ENCODE measurements at regions not wholly inside any gene's neighbourhood (a gene's known extent, or its start where the extent isn't known, plus 50 kb on each side); places are given as distances from the start of the nearest gene placed in this dataset.

- Histone ChIP-seq H3K9me3 (no peaks in the 10 kb centered on the region), H3K4me1 (no peaks in the 10 kb centered on the region), H3K36me3 (ENCODE audit: insufficient read depth in 1 of 2, low read depth in 1 of 2) (no peaks in the 10 kb centered on the region), H3K4me3 (no peak overlapping the region), H3K27me3 (ENCODE audit: insufficient read depth in 3 of 3, low read length in 2 of 3) (no peaks in the 10 kb centered on the region), H3K27ac (no peak overlapping the region)
- WGBS, 3 donors = 75 to 90% (median 84%) methylated on average over 1 of the region's 1 CpG
- intact Hi-C loops (cut with DNase I) = no loop called here
- no peak for TF ChIP-seq CTCF (IDR thresholded peaks at IDR 0.05)
- no peak for ATAC-seq
- DNase-seq = no peak
Observed at GRCh38 chr4:11687727-11688126, 259.0 kb upstream of the HS3ST1 start.

GRCh38 chr4:11685481-11685880 is 256.8 kb upstream of the HS3ST1 start:
- no peak for ATAC-seq
- 25 to 40% (median 31%) methylated on average over 5 of the region's 5 CpGs for WGBS, 3 donors

GRCh38 chr4:11675051-11675800 is 246.5 kb upstream of the HS3ST1 start:
- Histone ChIP-seq H3K27ac (no peak overlapping the region), H3K9me3 (no peaks in the 10 kb centered on the region), H3K36me3 (ENCODE audit: insufficient read depth in 1 of 2, low read depth in 1 of 2) (no peaks in the 10 kb centered on the region), H3K4me3 (no peak overlapping the region), H3K4me1 (no peaks in the 10 kb centered on the region), H3K27me3 (ENCODE audit: insufficient read depth in 3 of 3, low read length in 2 of 3) (no peaks in the 10 kb centered on the region)
- 48 to 67% (median 50%) methylated on average over 3 of the region's 3 CpGs for WGBS, 3 donors
- intact Hi-C loops (cut with DNase I) = no loop called here
- TF ChIP-seq CTCF (IDR thresholded peaks at IDR 0.05) = no peak
- no peak for DNase-seq
- ATAC-seq = no peak

More at GRCh38 chr4:11685481-11685880, 256.8 kb upstream of the HS3ST1 start:
- H3K36me3 ChIP-seq (ENCODE audit: insufficient read depth in 1 of 2, low read depth in 1 of 2) = no peaks in the 10 kb centered on the region
- no peak overlapping the region for H3K27ac ChIP-seq
- no peaks in the 10 kb centered on the region for H3K9me3 ChIP-seq
- no peaks in the 10 kb centered on the region for H3K27me3 ChIP-seq (ENCODE audit: insufficient read depth in 3 of 3, low read length in 2 of 3)
- no peaks in the 10 kb centered on the region for H3K4me1 ChIP-seq
- no peak for DNase-seq
- no peak for TF ChIP-seq CTCF (IDR thresholded peaks at IDR 0.05)
- intact Hi-C loops (cut with DNase I) = no loop called here
- H3K4me3 ChIP-seq = no peak overlapping the region

- no peaks in the 10 kb centered on the region for H3K36me3 ChIP-seq (ENCODE audit: insufficient read depth in 1 of 2, low read depth in 1 of 2)
- no peak overlapping the region for H3K4me3 ChIP-seq
- H3K27me3 ChIP-seq (ENCODE audit: insufficient read depth in 3 of 3, low read length in 2 of 3) = no peaks in the 10 kb centered on the region
- H3K4me1 ChIP-seq = no peaks in the 10 kb centered on the region
- no peak overlapping the region for H3K27ac ChIP-seq
- TF ChIP-seq CTCF (IDR thresholded peaks at IDR 0.05) = no peak
- no peak for DNase-seq
- intact Hi-C loops (cut with DNase I) = no loop called here
- no peak for ATAC-seq
- H3K9me3 ChIP-seq = no peaks in the 10 kb centered on the region
Observed at GRCh38 chr4:11670304-11670703, 241.6 kb upstream of the HS3ST1 start.

- H3K27me3 ChIP-seq (ENCODE audit: insufficient read depth in 3 of 3, low read length in 2 of 3) = no peaks in the 10 kb centered on the region
- no peak overlapping the region for H3K27ac ChIP-seq
- no peak overlapping the region for H3K4me3 ChIP-seq
- no peaks in the 10 kb centered on the region for H3K4me1 ChIP-seq
- ATAC-seq (no peak), DNase-seq (no peak)
- no peaks in the 10 kb centered on the region for H3K9me3 ChIP-seq
- WGBS, 3 donors = 32 to 90% (median 66%) methylated on average over 2 of the region's 2 CpGs
- H3K36me3 ChIP-seq (ENCODE audit: insufficient read depth in 1 of 2, low read depth in 1 of 2) = no peaks in the 10 kb centered on the region
- TF ChIP-seq CTCF (IDR thresholded peaks at IDR 0.05) = no peak
- intact Hi-C loops (cut with DNase I) = no loop called here
Observed at GRCh38 chr4:11669156-11669555, 240.5 kb upstream of the HS3ST1 start.
